Upper lobe of left lung (tissue), 4 donors: ENCODE measurements at regions not wholly inside any gene's neighbourhood (a gene's known extent, or its start where the extent isn't known, plus 50 kb on each side); places are given as distances from the start of the nearest gene placed in this dataset.

ENCODE experiments used
- CTCF ChIP-seq, 6 experiments: fragments of 450-650 bp in 4 of 6; fragments of 200-600 bp in 2 of 6; sonication (generic) in 2 of 6; IDR thresholded peaks; one replicate each; pipeline ENCODE4 v1.5.1; 2016 to 2019; ENCODE audit warnings: antibody characterized with exemption in 6 of 6
- EP300 ChIP-seq, 4 donors: sonication (generic); formaldehyde crosslinking; IDR thresholded peaks; one replicate each; pipeline ENCODE4 v1.5.1; 2017; ENCODE audit warnings: antibody characterized with exemption in 4 of 4, control low read depth in 2 of 4
- POLR2A ChIP-seq, 4 donors: fragments of 450-650 bp; IDR thresholded peaks; one replicate each; pipeline ENCODE4 v1.5.1; 2016 to 2017; ENCODE audit warnings: antibody characterized with exemption in 4 of 4, mild to moderate bottlenecking in 2 of 4

DNA sequence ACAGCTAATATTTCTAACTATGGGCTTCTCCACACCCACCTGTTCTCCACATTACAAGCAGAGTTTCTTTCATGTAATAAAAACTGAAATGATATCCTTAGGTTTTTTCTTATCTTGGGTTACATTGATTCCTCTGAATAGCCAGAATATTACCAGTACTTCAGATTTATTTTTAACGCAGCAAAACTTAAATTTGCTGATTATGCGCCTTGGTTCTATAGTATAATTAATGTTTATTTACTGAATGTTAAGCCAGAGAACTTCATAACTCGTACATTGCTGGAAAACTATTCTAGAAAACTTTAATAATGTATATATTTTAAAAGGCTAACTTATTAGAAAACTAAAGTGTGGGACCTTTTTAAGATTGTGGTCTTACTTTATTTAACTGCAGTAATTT is 577.2 kb downstream of the PRKD1 start:
- TF ChIP-seq CTCF (IDR thresholded peaks at IDR 0.05) (no peak), POLR2A (IDR thresholded peaks at IDR 0.05) (no peak), EP300 (IDR thresholded peaks at IDR 0.05) (no peak)
